Keratinocyte (primary cell): ENCODE measurements at regions not wholly inside any gene's neighbourhood (a gene's known extent, or its start where the extent isn't known, plus 50 kb on each side); places are given as distances from the start of the nearest gene placed in this dataset.

ENCODE experiments used
- CTCF ChIP-seq, 3 experiments: IDR thresholded peaks in 1 of 3; conservative IDR thresholded peaks in 1 of 3; optimal IDR thresholded peaks in 1 of 3; 2 replicates in 2 of 3; 3 replicates in 1 of 3; pipeline versions ENCODE3 to v1.5.1; 2011; ENCODE audit warnings: low read length in 3 of 3, mild to moderate bottlenecking in 3 of 3, moderate library complexity in 2 of 3, control low read depth in 1 of 3, inconsistent platforms in 1 of 3; ENCODE audit not compliant: insufficient read depth in 2 of 3; ENCODE audit errors: extremely low read depth in 1 of 3
- EZH2 ChIP-seq: IDR thresholded peaks from one replicate; pipeline ENCODE4 v1.6.1; 2012; ENCODE audit warnings: inconsistent platforms, mild to moderate bottlenecking, low read length, moderate library complexity

GRCh38 chr3:23002836-23003732 is 200.0 kb upstream of the UBE2E2 start:
- TF ChIP-seq CTCF (optimal IDR thresholded peaks at IDR 0.05 in 1 of 3, IDR thresholded peaks at IDR 0.05 in 1 of 3, conservative IDR thresholded peaks at IDR 0.05 in 1 of 3; ENCODE audit: extremely low read depth in 1 of 3, insufficient read depth in 2 of 3, low read length in 3 of 3), result no peak
- TF ChIP-seq EZH2, result no peak
